SKM-1 treated with dmso at 0.1 percent for 144 hours (cell line): ENCODE measurements at regions not wholly inside any gene's neighbourhood (a gene's known extent, or its start where the extent isn't known, plus 50 kb on each side); places are given as distances from the start of the nearest gene placed in this dataset.

ENCODE experiments used
- DNase-seq: peaks from one replicate; lab custom pipeline; 2025; ENCODE audit not compliant: unreplicated experiment; lab: John Stamatoyannopoulos, UW

- DNase-seq, result no peak
Observed at GRCh38 chr10:57218382-57218781, 857.3 kb upstream of the ZWINT start.

- no peak for DNase-seq
Observed at GRCh38 chr10:57202356-57202755, 841.3 kb upstream of the ZWINT start.

DNA sequence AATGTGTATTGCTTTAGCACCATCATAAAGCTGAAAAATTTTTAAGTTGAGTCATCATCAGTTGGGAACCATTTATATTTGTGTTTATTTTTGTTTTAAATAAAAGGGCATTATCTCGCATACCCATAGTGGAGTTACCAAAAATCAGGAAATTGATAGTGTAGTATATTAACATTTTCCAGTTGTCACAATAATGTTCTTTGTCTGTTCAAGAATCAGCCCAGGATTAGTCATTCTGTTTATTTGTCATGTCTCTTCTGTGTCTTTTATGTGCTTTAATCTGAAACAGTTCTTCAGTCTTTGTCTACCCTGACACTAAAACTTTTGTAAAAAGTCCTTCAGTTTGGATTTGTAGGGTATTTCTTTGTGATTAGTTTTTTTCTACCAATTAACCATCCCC lies 827.8 kb upstream of the ZWINT start:
- DNase-seq, result no peak

- DNase-seq, result no peak
Observed at GRCh38 chr10:57186201-57186600, 825.1 kb upstream of the ZWINT start.

GRCh38 chr10:57169597-57169996 lies 808.5 kb upstream of the ZWINT start:
- DNase-seq, result no peak

- DNase-seq, result no peak
Observed at GRCh38 chr10:57168611-57169240, 807.7 kb upstream of the ZWINT start.

DNA sequence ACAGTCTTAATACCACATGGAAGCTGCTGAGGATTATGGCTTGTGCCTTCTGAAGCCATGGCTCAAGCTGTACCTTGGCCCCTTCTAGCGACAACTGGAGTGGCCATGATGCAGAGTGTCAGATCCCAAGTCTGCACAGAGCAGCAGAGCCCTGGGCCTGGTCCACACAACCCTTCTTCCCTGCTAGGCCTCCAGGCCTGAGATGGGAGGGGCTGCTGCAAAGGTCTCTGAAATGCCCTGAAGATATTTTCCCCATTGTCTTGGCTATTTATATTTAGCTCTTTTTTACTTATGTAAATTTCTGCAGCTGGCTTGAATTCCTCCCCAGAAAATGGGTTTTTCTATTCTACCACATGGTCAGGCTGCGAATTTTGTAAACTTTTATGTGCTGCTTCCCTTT lies 804.6 kb upstream of the ZWINT start:
- no peak for DNase-seq

GRCh38 chr10:57162231-57162630 lies 801.2 kb upstream of the ZWINT start:
- DNase-seq, result no peak

GRCh38 chr10:57161157-57161556 lies 800.1 kb upstream of the ZWINT start:
- no peak for DNase-seq

- DNase-seq, result no peak
Observed at GRCh38 chr10:57145548-57145947, 784.5 kb upstream of the ZWINT start.

- no peak for DNase-seq
Observed at GRCh38 chr10:57142925-57143576, 782.0 kb upstream of the ZWINT start.

GRCh38 chr10:57141708-57142107 lies 780.6 kb upstream of the ZWINT start:
- no peak for DNase-seq

DNA sequence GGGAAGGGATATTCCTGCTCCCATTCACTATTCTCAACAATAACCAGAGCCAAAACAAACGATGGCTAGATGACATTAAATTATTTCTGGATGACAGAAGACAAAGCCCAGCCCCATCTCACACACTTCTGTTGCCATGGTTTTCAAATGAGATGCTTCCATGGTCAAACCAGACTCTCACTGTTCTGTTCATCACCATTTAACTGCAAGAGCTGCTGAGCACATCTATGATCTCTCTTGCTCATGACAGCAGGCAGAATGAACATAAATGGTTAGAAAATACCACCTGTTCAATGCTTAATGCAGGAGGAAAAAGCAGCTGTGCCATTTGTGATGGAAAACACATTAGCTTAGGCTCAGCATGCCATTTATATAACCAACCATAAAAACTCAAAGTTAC lies 758.6 kb upstream of the ZWINT start:
- DNase-seq, result no peak

DNA sequence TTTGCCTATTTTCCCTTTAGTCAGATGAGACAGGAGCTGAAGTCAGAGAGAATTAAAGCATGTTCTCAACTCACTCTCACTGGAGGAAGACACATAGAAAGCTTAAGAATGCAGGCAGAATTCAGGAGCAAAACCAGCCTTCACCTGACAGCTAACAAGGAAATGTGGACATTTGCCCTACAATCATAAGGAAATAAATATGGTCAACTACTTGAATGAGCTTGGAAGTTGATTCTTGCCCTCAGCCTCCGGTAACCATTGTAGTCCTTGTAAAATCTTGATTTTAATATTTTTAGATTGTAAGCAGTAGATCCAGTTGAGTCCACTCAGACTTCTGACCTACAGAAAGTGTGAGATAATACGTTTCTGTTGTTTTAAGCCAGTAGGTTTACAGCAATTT lies 752.5 kb upstream of the ZWINT start:
- no peak for DNase-seq

DNA sequence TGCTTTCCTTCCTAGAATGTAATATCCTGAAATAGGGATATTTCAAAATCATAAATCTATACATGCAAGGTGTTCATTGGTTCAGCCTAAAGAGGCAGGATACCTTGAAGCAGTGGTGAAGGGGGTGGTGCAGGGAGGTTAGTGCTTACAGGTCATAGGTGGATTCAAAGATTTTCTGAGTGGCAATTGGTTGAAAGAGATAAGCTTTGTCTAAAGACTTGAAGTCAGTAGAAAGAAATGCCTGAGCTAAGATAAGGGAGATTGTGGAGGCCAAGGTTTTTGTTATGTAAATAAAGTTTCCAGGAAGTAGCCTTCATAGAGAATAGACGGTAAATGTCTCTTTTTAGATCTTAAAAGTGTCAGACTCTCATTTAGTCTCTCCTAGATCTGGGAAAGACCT lies 741.2 kb upstream of the ZWINT start:
- DNase-seq, result no peak

GRCh38 chr10:57098146-57098545 lies 737.1 kb upstream of the ZWINT start:
- no peak for DNase-seq

- DNase-seq, result no peak
Observed at GRCh38 chr10:57096044-57096443, 735.0 kb upstream of the ZWINT start.

DNA sequence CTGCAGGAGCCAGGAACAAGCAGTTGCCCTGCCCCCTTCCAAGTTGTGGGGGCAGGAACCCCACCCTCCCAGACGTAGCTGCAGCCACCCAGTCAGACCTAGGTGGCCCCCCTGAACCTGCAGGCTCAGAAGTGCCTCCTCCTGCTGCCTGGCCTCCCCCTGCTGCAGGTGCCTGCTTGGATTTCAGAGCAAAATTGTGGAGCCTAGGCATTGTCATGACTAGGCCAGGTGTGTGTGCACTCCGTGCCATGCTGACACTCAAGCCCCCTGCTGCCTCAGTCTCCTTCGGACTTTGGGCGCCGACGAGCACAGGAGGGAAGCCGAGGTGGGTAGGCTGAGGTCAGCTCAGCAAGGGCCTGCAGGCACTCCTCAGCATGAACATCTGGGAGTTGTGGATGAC lies 733.9 kb upstream of the ZWINT start:
- no peak for DNase-seq

DNA sequence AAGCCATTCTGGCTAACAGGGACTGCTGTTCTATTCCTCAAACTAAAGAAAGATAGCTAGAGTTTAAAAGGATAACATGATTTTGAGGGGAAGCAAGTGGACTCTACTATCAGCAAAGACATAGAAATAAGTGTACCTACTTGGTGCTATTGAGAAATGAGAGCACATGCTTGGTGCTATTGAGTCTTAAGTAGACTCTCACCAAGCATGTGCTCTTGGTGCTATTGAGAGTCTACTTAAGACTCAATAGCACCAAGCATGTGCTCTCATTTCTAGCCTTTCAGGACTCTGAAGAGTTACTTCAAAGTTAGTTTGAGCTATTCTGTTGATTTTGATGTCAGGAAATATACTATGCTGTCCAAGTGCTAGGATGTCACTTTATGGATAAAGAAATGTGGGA lies 733.0 kb upstream of the ZWINT start:
- no peak for DNase-seq

- no peak for DNase-seq
Observed at GRCh38 chr10:57053530-57053929, 692.5 kb upstream of the ZWINT start.

GRCh38 chr10:57049096-57049495 lies 688.0 kb upstream of the ZWINT start:
- no peak for DNase-seq

DNA sequence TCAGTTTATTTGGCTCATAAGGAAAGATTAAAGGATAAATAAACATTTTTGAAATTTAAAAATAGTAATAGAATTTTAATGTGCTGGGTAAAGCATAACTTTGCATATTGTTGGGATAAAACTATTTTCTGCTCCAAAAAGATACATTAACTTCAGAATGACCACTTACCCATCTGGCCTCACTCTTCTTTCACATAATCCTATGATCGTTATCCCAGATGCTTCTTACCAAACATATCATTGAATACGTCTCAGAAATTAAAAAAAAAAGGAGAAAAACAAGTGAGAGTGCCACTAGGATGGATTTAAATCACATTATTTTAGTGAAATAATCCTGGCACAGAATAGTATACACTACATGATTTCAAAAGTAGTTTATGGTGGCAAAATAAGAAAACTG lies 677.5 kb upstream of the ZWINT start:
- DNase-seq, result no peak

GRCh38 chr10:57035310-57035709 lies 674.3 kb upstream of the ZWINT start:
- no peak for DNase-seq
